ENCODE measurements at regions not wholly inside any gene's neighbourhood (a gene's known extent, or its start where the extent isn't known, plus 50 kb on each side); places are given as distances from the start of the nearest gene placed in this dataset.

DNA sequence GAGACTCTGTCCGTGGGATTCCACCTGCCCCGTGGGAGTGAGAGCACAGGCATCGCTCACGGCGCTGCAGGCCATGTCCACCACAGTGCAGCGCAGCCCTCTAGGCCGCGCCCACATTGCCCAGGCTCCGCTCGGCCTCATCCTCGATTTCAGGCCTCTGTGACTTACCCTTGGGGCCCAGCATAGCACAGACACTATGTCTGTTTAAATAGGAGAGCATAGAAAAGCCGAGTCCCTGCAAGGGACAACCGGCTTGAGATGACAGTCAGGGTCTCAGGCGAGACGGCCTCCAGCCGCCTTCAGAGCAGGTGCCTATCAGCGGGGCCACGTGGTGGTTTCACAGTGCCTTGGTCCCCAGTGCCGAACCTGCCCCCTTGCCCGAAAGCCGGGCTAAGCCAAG is 56.9 kb upstream of the POFUT2 start:
- no peak for DNase-seq (ENCODE audit: low spot score)
- TF ChIP-seq, protein P1, sequence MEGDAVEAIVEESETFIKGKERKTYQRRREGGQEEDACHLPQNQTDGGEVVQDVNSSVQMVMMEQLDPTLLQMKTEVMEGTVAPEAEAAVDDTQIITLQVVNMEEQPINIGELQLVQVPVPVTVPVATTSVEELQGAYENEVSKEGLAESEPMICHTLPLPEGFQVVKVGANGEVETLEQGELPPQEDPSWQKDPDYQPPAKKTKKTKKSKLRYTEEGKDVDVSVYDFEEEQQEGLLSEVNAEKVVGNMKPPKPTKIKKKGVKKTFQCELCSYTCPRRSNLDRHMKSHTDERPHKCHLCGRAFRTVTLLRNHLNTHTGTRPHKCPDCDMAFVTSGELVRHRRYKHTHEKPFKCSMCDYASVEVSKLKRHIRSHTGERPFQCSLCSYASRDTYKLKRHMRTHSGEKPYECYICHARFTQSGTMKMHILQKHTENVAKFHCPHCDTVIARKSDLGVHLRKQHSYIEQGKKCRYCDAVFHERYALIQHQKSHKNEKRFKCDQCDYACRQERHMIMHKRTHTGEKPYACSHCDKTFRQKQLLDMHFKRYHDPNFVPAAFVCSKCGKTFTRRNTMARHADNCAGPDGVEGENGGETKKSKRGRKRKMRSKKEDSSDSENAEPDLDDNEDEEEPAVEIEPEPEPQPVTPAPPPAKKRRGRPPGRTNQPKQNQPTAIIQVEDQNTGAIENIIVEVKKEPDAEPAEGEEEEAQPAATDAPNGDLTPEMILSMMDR (conservative IDR thresholded peaks at IDR 0.05; ENCODE audit: low read depth) = no peak
- CTCF ChIA-PET = no interaction called here
- H3K27ac ChIP-seq = no peak overlapping the region
- POLR2A ChIA-PET (ENCODE audit: low non-redundant PET) = no interaction called here

DNA sequence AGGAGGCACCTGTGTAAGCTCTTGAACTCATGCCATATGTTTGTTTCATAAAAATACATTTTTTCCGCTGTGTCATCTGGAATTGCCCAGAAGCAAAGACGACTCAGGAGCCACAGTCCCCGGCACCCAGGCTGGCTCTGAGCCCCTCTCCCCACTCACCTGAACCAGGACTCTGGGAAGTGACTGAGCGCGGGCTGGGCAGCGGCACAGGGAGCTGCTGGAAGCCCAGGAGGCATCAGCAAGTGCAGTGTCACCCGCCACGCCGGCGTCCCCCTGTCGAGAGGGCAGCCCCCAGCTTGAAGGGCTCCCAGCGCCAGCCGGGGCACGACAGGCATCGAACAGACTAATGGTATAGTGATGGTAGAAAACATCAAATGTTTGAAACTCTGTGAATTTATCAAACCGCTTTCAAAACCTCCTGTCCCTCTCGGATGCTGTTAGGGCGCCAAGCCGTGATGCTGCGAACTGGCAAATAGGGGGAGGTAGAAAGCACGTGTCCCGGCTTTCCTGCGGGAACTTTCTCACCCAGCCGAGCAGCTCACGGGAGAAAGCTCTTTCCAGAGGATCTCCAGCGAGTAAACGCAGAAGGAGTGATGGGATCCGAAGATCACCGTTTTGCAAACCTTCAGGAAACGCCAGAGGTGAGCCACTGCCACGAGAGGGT is 57.8 kb upstream of the COL18A1 start:
- DNase-seq (ENCODE audit: low spot score) = no peak
- POLR2A ChIA-PET (ENCODE audit: low non-redundant PET) = no interaction called here
- H3K27ac ChIP-seq = no peak overlapping the region
- CTCF ChIA-PET = no interaction called here
- TF ChIP-seq, protein P1 (conservative IDR thresholded peaks at IDR 0.05; ENCODE audit: low read depth) = no peak

DNA sequence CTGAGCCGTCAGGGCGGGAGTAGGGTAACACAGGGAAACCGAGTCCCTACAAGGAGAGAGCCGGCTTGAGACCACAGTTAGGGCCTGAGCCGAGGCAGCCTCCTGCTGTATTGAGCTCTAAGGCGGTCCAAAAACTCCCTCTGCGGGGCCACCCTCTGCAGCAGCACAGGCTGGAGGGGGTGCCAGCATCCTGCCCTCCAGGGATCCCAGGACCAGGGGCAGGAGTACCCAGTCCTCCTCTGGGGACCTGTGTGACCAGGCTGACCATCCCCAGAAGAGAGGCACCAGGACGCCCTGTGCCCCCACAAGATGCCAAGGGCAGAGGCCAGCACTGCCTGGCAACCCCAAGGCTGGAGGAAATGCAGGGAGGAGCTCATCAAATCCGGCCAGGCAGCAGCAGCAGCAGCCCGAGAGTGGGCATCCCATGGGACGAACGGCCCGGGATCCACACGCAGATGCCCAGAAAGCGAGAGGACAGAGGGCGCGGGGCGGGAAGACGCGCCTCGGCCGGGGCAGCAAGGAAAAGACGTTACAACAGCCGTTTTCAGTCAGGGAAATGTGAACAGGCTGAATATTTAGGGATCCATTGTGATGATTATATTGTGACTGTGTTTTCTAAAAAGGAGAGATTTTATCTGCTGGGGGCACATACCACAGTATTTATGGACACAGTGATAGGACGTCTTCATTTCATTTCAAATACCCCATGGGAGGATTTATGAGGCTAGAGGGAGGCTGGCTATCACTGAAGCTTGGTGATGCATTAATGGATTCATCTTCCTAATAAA is 57.1 kb upstream of the COL18A1 start:
- no peak for DNase-seq (ENCODE audit: low spot score)
- TF ChIP-seq, protein P1 (conservative IDR thresholded peaks at IDR 0.05; ENCODE audit: low read depth) = no peak
- ChIA-PET POLR2A (ENCODE audit: low non-redundant PET) (no interaction called here), CTCF (no interaction called here)
- H3K27ac ChIP-seq = no peak overlapping the region

DNA sequence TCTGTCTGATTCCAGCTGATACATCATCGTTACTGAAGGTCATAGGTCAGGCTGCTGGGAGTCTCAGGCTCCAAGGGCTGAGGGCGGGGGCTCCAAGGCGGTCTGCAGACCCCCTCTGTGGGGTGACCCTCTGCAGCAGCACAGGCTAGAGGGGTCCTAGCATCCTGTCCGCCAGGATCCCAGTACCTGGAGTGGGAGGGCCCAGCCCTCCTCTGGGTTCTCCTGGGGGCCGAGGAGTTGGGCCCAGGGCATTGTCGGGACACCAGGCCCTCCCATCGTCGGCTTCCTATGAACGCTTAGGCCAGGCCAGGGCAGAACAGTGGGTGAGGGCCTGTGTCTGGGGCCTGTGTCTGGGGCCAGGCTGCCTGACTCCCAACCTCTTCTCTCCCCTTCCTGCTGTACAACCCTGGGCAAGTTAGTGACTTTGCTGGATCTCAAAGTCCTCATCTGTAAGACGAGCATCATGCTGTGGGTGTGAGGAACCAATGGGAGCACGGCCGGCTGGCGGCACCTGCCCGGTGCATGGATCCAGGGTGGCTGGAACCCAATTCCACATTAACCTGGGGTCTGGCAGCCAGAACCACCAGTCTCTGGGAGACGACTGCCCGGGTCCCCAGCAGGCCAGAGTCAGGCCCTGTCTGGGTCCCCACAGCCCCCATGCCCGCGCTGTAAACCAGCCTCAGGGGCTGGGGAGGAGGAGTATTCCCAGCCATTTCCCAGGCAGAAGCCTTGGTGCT is 56.2 kb upstream of the COL18A1 start:
- TF ChIP-seq, protein P1 (conservative IDR thresholded peaks at IDR 0.05; ENCODE audit: low read depth) = no peak
- no peak overlapping the region for H3K27ac ChIP-seq
- ChIA-PET POLR2A (ENCODE audit: low non-redundant PET) (no interaction called here), CTCF (no interaction called here)
- DNase-seq (ENCODE audit: low spot score) = no peak

DNA sequence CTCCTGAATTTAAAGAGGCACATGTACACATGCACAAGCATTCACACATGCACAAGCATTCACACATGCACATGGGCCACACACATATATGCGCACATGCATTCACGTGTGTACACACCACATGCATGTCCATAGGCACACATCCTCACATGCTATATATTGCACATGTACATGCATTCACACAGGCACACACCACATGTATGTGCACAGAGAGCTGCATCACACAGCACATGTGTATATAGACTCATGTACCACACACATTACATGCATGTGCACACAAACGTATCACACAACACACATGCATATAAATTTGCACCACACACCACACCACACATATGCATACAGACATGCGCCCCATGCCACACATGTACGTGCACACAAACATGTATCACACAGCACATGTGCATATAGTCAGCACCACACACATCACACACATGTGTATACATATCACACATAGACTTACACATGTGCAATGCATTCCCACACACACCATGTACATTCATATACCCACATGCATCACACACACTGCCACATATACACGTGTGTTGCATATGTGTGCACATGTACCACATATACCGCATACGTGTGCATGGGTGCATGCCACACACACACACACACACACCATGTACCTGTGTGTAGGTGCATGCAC is 54.6 kb upstream of the COL18A1 start:
- POLR2A ChIA-PET (ENCODE audit: low non-redundant PET) = no interaction called here
- TF ChIP-seq, protein P1 (conservative IDR thresholded peaks at IDR 0.05; ENCODE audit: low read depth) = no peak
- H3K27ac ChIP-seq = peak overlapping the region; percentile 39; the same call in 1 of the 2 replicates
- no peak for DNase-seq (ENCODE audit: low spot score)
- CTCF ChIA-PET = interaction anchor here (0.6 kb wide), 1 partner anchor 58 kb away, joined by 4 read pairs; no protein-coding TSS in a partner anchor

DNA sequence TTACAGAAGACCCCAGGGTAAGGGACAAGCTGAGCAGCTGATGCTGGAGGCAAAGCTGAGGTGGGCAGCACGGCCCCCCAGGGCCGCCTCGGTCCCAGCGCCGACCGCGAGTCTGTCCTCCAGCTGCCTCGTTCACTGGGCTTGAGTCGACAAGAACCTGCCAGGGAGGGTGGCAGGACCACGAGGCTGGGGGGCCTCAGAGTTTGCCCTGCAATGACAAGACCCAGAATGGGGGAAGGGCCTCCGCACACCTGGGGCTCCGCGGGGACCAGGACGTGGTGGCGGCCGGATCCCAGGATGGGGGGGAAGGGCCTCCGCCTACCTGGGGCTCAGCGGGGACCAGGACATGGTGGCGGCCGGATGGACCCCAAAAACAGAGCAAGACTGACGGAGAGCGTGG is 53.9 kb upstream of the COL18A1 start:
- no peak for DNase-seq (ENCODE audit: low spot score)
- ChIA-PET CTCF (no interaction called here), POLR2A (ENCODE audit: low non-redundant PET) (no interaction called here)
- TF ChIP-seq, protein P1 (conservative IDR thresholded peaks at IDR 0.05; ENCODE audit: low read depth) = no peak
- H3K27ac ChIP-seq = no peak overlapping the region
